IMR-90 (cell line): ENCODE measurements at regions not wholly inside any gene's neighbourhood (a gene's known extent, or its start where the extent isn't known, plus 50 kb on each side); places are given as distances from the start of the nearest gene placed in this dataset.

Experiments used
- ATAC-seq: fragments of 200-7000 bp; cut with Tn5 transposase; 2 replicates; pipeline ENCODE4 v1.9.1; 2020; ENCODE audit warnings: low read depth, mild to moderate bottlenecking, moderate library complexity
- BruUV-seq: library from RNA; stranded (reverse); fragments of 400-500 nt; replicated peaks from 2 replicates; lab custom pipeline; 2021; lab: Mats Ljungman, UMichigan
- CTCF ChIA-PET: fragments of 300-600 bp; formaldehyde crosslinking; extraction: SDS; loops from one replicate; lab custom pipeline; 2021; ENCODE audit warnings: antibody characterized with exemption; lab: Yijun Ruan, JAX
- POLR2A ChIA-PET: fragments of 300-600 bp; sonication (Branson Sonifier 250); formaldehyde crosslinking; loops from one replicate; lab custom pipeline; 2022; ENCODE audit warnings: antibody characterized with exemption; ENCODE audit not compliant: unreplicated experiment; lab: Charles Lee
- DNase-seq: peaks from one replicate; pipeline ENCODE4 v3.0.0; 2013
- H2AFZ ChIP-seq: replicated peaks from 2 replicates; pipeline ENCODE3; 2013; ENCODE audit warnings: low read length, mild to moderate bottlenecking; ENCODE audit not compliant: poor library complexity
- H2AK5ac ChIP-seq: 2 replicates; pipeline ENCODE4 v1.6.1; 2013; ENCODE audit warnings: low read depth, low read length, inconsistent platforms
- H2AK9ac ChIP-seq: replicated peaks from 2 replicates; pipeline ENCODE3; 2013; ENCODE audit warnings: mild to moderate bottlenecking, low read depth, low read length, moderate library complexity; ENCODE audit not compliant: poor library complexity
- H2BK120ac ChIP-seq: 2 replicates; pipeline ENCODE4 v1.6.1; 2013; ENCODE audit warnings: low read depth, low read length, inconsistent platforms
- H2BK15ac ChIP-seq: 3 replicates; pipeline ENCODE4 v1.6.1; 2013; ENCODE audit warnings: low read depth, low read length, inconsistent platforms
- H2BK20ac ChIP-seq: 2 replicates; pipeline ENCODE4 v1.6.1; 2013; ENCODE audit warnings: low read depth, mild to moderate bottlenecking, inconsistent platforms, low read length, moderate library complexity
- H2BK5ac ChIP-seq: 2 replicates; pipeline ENCODE4 v1.6.1; 2013; ENCODE audit warnings: mild to moderate bottlenecking, low read depth, low read length, inconsistent platforms; ENCODE audit not compliant: poor library complexity, severe bottlenecking
- H3K14ac ChIP-seq: replicated peaks from 2 replicates; pipeline ENCODE4 v1.6.1; 2013; ENCODE audit warnings: low read depth, low read length, inconsistent platforms
- H3K18ac ChIP-seq: 2 replicates; pipeline ENCODE4 v1.6.1; 2013; ENCODE audit warnings: low read depth, low read length, control low read depth
- H3K23ac ChIP-seq: 2 replicates; pipeline ENCODE4 v1.6.1; 2013; ENCODE audit warnings: low read depth, low read length, inconsistent platforms
- H3K27ac ChIP-seq: 2 replicates; pipeline ENCODE4 v1.5.1; 2013; ENCODE audit warnings: mild to moderate bottlenecking, control low read depth, low read length; ENCODE audit not compliant: insufficient read depth
- H3K27me3 ChIP-seq: 2 replicates; pipeline ENCODE4 v1.6.1; 2013; ENCODE audit warnings: low read length; ENCODE audit not compliant: control insufficient read depth, insufficient read depth
- H3K36me3 ChIP-seq: 2 replicates; pipeline ENCODE4 v1.6.1; 2013; ENCODE audit warnings: low read length, mixed read lengths; ENCODE audit not compliant: control insufficient read depth, insufficient read depth
- H3K4ac ChIP-seq: 2 replicates; pipeline ENCODE4 v1.6.1; 2013; ENCODE audit warnings: low read depth, low read length, inconsistent platforms
- H3K4me1 ChIP-seq: 2 replicates; pipeline ENCODE4 v1.6.1; 2013; ENCODE audit warnings: low read length, mixed read lengths; ENCODE audit not compliant: control insufficient read depth, insufficient read depth
- H3K4me2 ChIP-seq: 2 replicates; pipeline ENCODE4 v1.6.1; 2013; ENCODE audit warnings: low read depth, mild to moderate bottlenecking, control low read depth, low read length, moderate library complexity
- H3K4me3 ChIP-seq: 2 replicates; pipeline ENCODE4 v1.5.1; 2013; ENCODE audit warnings: low read depth, mild to moderate bottlenecking, control low read depth, low read length, moderate library complexity; ENCODE audit not compliant: insufficient read depth
- H3K56ac ChIP-seq: 2 replicates; pipeline ENCODE4 v1.6.1; 2013; ENCODE audit warnings: low read length, inconsistent platforms; ENCODE audit not compliant: insufficient read depth; ENCODE audit errors: extremely low read depth
- H3K79me1 ChIP-seq, 2 experiments: 2 replicates each; pipeline ENCODE4 v1.6.1; 2013; ENCODE audit warnings: low read length in 2 of 2, inconsistent platforms in 1 of 2, low read depth in 1 of 2
- H3K9ac ChIP-seq: 2 replicates; pipeline ENCODE4 v1.6.1; 2013; ENCODE audit warnings: low read depth, low read length, control low read depth
- H3K9me1 ChIP-seq: 2 replicates; pipeline ENCODE4 v1.6.1; 2013; ENCODE audit warnings: low read length, inconsistent platforms; ENCODE audit not compliant: insufficient read depth
- H3K9me3 ChIP-seq: 2 replicates; pipeline ENCODE4 v1.6.1; 2013; ENCODE audit warnings: low read length; ENCODE audit not compliant: control insufficient read depth, insufficient read depth
- H4K20me1 ChIP-seq: 2 replicates; pipeline ENCODE4 v1.6.1; 2013; ENCODE audit warnings: low read length, inconsistent platforms; ENCODE audit not compliant: insufficient read depth
- H4K5ac ChIP-seq: 2 replicates; pipeline ENCODE4 v1.6.1; 2013; ENCODE audit warnings: mild to moderate bottlenecking, low read depth, low read length, control low read depth
- H4K8ac ChIP-seq, 2 experiments: 2 replicates each; pipeline ENCODE4 v1.6.1; 2013; ENCODE audit warnings: low read depth in 2 of 2, low read length in 2 of 2, control low read depth in 1 of 2, inconsistent platforms in 1 of 2
- H4K91ac ChIP-seq: 2 replicates; pipeline ENCODE4 v1.6.1; 2013; ENCODE audit warnings: low read depth, low read length, inconsistent platforms; ENCODE audit not compliant: insufficient read depth
- CEBPB ChIP-seq: IDR thresholded peaks from 2 replicates; pipeline ENCODE4 v1.6.1; 2012; ENCODE audit warnings: low read depth, low read length, improper control_type of control experiment
- POLR2A ChIP-seq: IDR thresholded peaks from 2 replicates; pipeline ENCODE4 v1.6.1; 2012; ENCODE audit warnings: mild to moderate bottlenecking, low read depth, low read length
- RAD21 ChIP-seq: IDR thresholded peaks from 2 replicates; pipeline ENCODE4 v1.6.1; 2012; ENCODE audit warnings: low read length, improper control_type of control experiment
- RCOR1 ChIP-seq: IDR thresholded peaks from 2 replicates; pipeline ENCODE4 v1.6.1; 2012; ENCODE audit warnings: mild to moderate bottlenecking, low read length, improper control_type of control experiment; ENCODE audit not compliant: insufficient replicate concordance
- RFX5 ChIP-seq: IDR thresholded peaks from 2 replicates; pipeline ENCODE4 v1.8.0; 2012; ENCODE audit warnings: low read depth, mild to moderate bottlenecking, low read length, moderate library complexity
- SMC3 ChIP-seq: fragments of 150-350 bp; IDR thresholded peaks from 2 replicates; pipeline ENCODE4 v1.6.1; 2016; ENCODE audit warnings: low read depth, mild to moderate bottlenecking, antibody characterized with exemption, low read length, moderate library complexity
- WGBS, 2 experiments: methylation state at CpG; one replicate each; pipeline versions ENCODE4 v1.1.5 to v1.1.7; 2013; ENCODE audit warnings: missing lambda C conversion rate in 2 of 2; ENCODE audit not compliant: insufficient read length in 1 of 2; ENCODE audit errors: extremely low coverage in 2 of 2; 5-methylcytosine and 5-hydroxymethylcytosine counted together
- dilution Hi-C: fragments of 300-500 bp; cut with HindIII; formaldehyde crosslinking; loops from one replicate; pipeline ENCODE4 v1.14.3; 2018; ENCODE audit warnings: low sequenced_read_pairs; ENCODE audit not compliant: unreplicated experiment
- in situ Hi-C: fragments of 300-500 bp; cut with MboI; formaldehyde crosslinking; loops from 3 replicates; pipeline ENCODE4 v1.14.3; 2019; ENCODE audit warnings: low sequenced_read_pairs, inconsistent platforms, mixed read lengths
- intact Hi-C: fragments of 100-400 bp; cut with micrococcal nuclease; formaldehyde crosslinking; loops from 2 replicates; pipeline ENCODE4 v1.10.0; 2022
- TF ChIP-seq, protein P1 (sequence below): fragments of 150-350 bp; IDR thresholded peaks from 2 replicates; pipeline ENCODE4 v1.6.1; 2016; ENCODE audit warnings: low read depth, mild to moderate bottlenecking, low read length, moderate library complexity, borderline replicate concordance

DNA sequence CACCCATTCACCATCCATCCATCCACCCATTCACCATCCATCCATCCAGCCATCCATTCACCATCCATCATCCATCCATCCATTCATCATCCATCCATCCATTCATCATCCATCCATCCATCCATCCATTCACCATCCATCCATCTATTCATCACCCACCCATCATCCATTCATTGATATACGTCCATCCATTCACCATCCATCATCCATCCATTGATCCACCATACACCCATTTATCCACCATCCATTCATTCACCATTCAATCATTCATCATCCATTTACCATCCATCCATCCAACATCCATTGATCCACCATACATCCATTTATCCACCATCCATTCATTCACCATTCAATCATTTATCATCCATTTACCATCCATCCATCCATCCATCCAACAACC lies 111.7 kb downstream of the ABCC12 start:
- no peak for DNase-seq

More for the DNA sequence above, 111.7 kb downstream of the ABCC12 start:
- 42% methylated on average over 1 of the region's 1 CpG; no CpG with 5 or more reads in 1 of the 2 experiments for WGBS, 2 experiments
- no peak for ATAC-seq
- H2AK9ac ChIP-seq, result no peak overlapping the region
- H4K8ac ChIP-seq, result no peak overlapping the region
- peaks cover 22% of the 10 kb centered on the region for H3K27me3 ChIP-seq
- POLR2A ChIA-PET, result no interaction called here
- H3K36me3 ChIP-seq, result no peaks in the 10 kb centered on the region
- no peaks in the 10 kb centered on the region for H3K9me3 ChIP-seq
- H3K4me1 ChIP-seq, result no peaks in the 10 kb centered on the region
- dilution Hi-C loops (no loop called here), intact Hi-C loops (no loop called here), in situ Hi-C loops (no loop called here)
- H3K14ac ChIP-seq, result no peak overlapping the region
- no peak overlapping the region for H2BK120ac ChIP-seq
- no TSS peak for BruUV-seq
- H3K79me1 ChIP-seq, result no peaks in the 10 kb centered on the region
- H3K9me1 ChIP-seq, result no peaks in the 10 kb centered on the region
- H4K20me1 ChIP-seq, result no peaks in the 10 kb centered on the region
- H2BK20ac ChIP-seq, result no peak overlapping the region
- H3K4ac ChIP-seq, result no peak overlapping the region
- TF ChIP-seq CEBPB (no peak), POLR2A (no peak), RCOR1 (no peak), RFX5 (no peak), RAD21 (no peak), SMC3 (no peak)
- TF ChIP-seq, protein P1, sequence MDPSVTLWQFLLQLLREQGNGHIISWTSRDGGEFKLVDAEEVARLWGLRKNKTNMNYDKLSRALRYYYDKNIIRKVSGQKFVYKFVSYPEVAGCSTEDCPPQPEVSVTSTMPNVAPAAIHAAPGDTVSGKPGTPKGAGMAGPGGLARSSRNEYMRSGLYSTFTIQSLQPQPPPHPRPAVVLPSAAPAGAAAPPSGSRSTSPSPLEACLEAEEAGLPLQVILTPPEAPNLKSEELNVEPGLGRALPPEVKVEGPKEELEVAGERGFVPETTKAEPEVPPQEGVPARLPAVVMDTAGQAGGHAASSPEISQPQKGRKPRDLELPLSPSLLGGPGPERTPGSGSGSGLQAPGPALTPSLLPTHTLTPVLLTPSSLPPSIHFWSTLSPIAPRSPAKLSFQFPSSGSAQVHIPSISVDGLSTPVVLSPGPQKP, result no peak
- H2BK15ac ChIP-seq, result no peak overlapping the region
- H2BK5ac ChIP-seq, result peak overlapping the region; percentile 70
- H4K91ac ChIP-seq, result no peak overlapping the region
- H3K23ac ChIP-seq, result no peak overlapping the region
- H3K4me2 ChIP-seq, result no peak overlapping the region
- H3K27ac ChIP-seq, result no peak overlapping the region
- H3K56ac ChIP-seq, result no peak overlapping the region
- no peak overlapping the region for H2AFZ ChIP-seq
- CTCF ChIA-PET, result no interaction called here
- no peak overlapping the region for H2AK5ac ChIP-seq
- H3K9ac ChIP-seq, result no peak overlapping the region
- no peak overlapping the region for H4K5ac ChIP-seq
- H3K4me3 ChIP-seq, result no peak overlapping the region
- no peak overlapping the region for H3K18ac ChIP-seq
